Stimulated activated CD4-positive, alpha-beta T cell treated with anti-CD3 and anti-CD28 coated beads, Interleukin-15, amount 100 ng/mL, for 48 hours (primary cell): ENCODE measurements at regions not wholly inside any gene's neighbourhood (a gene's known extent, or its start where the extent isn't known, plus 50 kb on each side); places are given as distances from the start of the nearest gene placed in this dataset.

ENCODE experiments used
- DNase-seq, 2 donors: peaks; one replicate each; pipeline ENCODE4 v3.0.0-alpha.2; 2020; ENCODE audit warnings: low read depth in 2 of 2

DNA sequence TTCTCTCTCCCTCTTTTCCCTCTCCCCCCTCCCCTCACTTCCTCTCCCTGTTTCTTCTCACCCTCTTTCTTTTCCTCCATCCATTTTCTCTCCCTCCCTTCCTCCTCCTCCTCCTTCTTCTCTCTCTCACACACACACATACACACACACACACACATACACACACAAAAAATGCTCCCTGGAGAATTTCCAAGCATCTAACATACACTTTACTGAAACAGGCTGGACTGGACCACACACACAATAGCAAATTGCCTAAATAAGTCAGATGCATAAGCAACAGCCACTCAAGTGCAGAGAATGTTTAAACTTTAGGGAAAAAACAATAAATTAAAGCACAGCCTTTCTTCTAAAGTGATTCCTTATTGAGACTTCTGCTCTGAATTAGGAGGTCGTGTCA lies 267.7 kb downstream of the FGFR2 start:
- DNase-seq, result no peak

- no peak for DNase-seq
Observed at GRCh38 chr10:121332353-121332752, 265.9 kb downstream of the FGFR2 start.

DNA sequence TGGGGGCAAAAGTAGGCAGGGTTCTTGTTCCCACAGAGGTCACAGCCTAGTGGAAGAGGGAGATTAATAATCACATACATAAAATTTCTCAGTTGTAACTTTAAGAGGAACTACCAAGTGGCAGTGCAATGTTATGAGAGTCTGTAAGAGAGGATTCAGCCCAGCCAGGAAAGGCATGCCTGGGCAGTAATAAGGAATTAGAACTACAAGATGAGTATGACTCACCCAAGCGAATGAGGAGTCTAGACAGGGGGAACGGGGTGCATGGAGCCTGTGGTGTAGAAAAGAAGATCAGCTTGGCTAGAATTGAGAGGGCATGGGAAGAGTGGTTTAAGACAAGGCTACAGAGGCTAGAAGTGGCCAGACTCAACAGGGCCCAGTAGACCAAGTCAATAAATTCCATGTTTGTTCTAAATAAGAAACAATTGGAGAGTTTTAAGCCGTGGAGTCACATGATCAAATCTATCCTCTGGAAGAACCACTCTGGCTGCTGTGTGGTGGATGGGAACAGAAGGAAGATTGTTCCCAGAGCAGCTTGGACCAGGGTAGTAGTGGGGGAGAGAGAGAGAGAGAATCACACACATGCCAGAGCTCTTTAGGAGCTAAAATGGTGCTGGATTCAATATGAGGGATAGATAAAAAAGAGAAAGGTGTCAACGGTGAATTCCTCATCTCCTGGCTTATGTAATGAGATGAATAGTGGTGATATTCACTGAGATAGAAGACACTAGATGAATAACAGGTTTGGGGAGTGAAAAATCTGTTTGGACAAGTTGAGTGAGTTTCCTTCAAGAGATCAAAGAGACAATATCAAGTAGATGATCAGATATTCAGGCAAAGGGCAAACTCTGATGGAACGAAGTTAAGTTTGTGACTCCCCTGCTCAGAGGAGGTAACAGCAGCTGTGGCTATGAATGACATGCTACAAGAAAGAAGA lies 265.1 kb downstream of the FGFR2 start:
- no peak for DNase-seq

- no peak for DNase-seq
Observed at GRCh38 chr10:121335386-121335925, 262.8 kb downstream of the FGFR2 start.

DNA sequence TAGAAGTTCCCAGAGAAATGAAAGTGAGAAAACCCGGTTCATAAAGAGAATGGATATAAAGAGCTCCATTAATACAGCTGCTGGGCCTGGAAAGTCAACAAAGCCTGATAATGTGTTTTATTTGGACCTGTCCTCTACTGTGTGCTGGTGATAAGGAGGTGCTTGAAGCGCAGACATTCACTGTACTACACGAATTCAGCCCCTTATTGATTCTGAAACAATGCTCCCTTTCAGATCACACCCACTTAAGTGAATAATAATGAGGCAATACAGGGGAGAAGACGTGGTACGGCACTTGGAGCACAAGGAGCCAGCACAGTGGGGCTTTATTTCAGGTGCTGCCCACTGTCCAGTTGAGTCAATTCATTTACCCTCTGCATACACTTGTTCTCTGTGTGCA lies 260.8 kb downstream of the FGFR2 start:
- no peak for DNase-seq

GRCh38 chr10:121338206-121338980 lies 259.9 kb downstream of the FGFR2 start:
- no peak for DNase-seq

DNA sequence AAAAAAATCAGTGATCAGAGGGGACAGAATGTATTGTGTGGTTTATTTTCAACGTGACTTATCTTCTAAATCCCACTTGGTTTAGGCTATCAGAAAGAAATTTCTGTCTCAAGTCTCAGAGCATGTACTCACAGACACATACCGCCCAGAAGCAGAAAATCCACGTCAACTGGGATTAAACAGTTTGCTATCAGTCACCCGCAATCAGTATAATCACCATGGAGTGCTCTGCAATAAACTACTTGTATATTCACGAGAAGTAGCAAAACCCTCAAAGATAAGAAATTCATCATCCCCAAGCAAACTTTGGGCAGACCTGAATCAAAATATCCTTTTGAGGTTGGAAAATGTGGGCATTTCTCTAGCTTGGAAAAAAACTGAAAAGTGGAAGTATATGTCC lies 259.1 kb downstream of the FGFR2 start:
- DNase-seq, result no peak

GRCh38 chr10:121340271-121340831 lies 257.9 kb downstream of the FGFR2 start:
- no peak for DNase-seq

DNA sequence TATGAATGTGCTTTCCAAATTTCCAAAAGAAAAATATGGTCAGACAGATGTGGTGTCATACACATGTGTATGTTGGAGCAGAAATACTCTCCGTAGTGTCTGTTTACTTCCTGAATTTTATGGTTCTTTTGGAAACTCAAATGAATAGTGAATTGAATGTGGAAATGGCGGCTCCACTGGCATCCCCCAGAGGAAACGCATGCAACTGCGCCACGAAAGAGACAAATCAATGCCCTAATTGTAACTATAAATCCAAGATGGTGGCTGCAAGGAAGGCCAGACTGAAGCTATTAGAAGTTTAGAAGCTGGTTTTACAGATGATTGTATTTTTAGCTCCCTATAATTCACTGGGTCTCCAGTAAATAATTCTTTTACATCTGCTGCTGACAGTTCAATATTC lies 246.7 kb downstream of the FGFR2 start:
- no peak for DNase-seq

DNA sequence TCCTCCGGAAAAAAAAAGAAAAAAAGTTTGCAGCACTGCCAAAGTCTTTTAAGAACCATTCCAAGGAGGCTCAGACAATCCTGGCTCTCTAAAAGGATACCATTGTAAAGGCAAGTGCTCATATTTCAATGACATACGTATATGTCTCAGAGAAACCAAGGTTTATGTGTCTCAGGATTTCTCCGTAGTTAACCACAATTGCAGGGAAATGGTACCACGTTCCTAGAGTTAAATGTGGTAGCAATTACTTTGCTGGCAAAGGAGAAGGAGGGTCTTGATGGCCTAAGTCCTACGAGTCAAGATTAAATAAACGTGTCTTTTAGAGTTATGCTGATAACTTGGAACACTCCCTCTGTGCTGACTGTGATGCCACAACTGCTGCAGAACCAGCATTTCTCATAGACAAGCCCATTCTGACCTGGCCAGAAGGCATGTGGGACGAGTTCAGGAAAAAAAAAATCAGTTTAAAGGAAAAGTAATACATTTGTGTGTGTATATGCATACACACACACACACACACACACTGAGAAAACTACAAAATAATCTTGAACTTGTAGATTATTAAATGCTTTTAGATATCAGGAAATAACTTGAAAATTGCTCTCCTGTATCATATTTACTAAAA lies 245.9 kb downstream of the FGFR2 start:
- no peak for DNase-seq

- DNase-seq, result no peak
Observed at GRCh38 chr10:121355161-121355560, 243.1 kb downstream of the FGFR2 start.

DNA sequence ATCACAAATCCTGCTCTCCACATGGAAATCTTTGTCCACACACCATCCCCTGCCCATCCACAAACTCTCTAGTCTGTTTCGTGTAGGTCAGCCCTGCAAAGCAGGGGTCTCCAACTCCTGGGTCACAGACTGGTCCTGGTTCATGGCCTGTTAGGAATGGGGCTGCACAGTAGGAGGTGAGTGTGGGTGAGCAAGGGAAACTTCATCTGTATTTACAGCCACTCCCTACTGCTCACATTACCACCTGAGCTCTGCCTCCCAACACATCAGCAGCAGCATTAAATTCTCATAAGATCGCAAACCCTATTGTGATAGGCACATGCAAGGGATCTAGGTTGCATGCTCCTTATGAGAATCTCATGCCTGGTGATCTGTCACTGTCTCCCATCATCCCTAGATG lies 242.1 kb downstream of the FGFR2 start:
- DNase-seq, result no peak

DNA sequence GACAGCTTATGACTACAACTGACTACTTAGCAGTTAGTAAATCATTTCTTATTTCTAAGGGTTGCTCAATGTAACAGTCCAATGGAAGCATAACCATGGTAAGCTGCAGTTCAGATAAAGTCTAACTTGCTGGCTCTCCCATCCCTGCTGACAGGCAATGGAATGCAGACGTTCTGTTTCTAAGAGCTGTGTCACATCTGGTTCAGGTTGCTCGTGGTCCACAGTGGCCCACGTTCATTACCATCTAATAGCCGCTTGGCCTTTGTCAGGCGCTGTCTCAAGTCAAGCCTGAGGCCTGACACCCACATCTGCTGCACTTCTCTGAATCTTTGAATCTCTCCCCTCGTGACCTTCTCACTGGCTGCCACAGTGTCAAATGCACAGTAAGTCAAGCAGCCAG lies 240.8 kb downstream of the FGFR2 start:
- no peak for DNase-seq

GRCh38 chr10:121362026-121362425 lies 236.2 kb downstream of the FGFR2 start:
- DNase-seq, result no peak

DNA sequence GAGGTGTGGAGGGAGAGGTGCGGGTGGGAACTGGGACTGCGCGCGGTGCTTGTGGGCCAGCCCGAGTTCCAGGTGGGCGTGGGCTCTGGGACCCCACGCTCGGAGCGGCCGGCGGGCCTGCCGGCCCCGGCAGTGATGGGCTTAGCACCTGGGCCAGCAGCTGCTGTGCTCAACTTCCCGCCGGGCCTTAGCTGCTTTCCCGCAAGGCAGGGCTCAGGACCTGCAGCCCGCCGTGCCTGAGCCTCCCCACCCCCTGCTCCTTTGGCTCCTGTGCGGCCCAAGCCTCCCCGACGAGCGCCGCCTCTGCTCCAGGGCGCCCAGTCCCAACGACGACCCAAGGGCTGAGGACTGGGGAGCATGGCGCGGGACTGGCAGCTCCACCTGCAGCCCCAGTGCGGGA lies 232.7 kb downstream of the FGFR2 start:
- DNase-seq, result no peak

DNA sequence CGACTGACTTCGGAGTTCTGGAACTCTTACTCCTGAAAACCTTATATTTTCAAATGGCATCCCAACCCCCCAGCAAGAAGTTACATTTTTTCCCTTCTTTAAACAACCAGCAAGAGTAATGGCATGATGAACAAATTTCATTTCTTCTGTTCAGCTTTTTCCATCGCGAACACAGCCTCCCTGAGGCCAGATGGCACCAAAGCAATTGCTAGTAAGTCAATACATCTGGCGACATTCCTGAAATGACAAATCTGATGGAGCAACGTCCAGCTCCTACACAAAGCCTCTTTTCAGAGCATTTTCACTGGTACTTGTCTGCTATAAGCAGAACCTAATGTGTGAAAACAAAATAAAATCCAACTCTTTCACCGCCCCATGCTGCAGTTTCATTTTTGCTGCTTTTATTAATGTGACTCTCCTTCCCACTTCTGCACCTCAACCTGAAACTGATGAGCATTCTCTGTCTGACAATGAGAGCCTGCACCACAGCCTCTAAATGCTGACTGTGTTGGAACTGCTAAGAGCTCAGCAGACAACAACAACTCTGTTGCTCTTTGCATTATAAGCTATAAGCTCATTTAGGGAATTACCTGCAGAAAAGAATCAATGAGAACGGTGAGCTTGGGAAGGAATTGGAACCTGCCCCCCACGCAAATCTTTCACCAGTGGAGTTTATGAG lies 229.8 kb downstream of the FGFR2 start:
- no peak for DNase-seq

DNA sequence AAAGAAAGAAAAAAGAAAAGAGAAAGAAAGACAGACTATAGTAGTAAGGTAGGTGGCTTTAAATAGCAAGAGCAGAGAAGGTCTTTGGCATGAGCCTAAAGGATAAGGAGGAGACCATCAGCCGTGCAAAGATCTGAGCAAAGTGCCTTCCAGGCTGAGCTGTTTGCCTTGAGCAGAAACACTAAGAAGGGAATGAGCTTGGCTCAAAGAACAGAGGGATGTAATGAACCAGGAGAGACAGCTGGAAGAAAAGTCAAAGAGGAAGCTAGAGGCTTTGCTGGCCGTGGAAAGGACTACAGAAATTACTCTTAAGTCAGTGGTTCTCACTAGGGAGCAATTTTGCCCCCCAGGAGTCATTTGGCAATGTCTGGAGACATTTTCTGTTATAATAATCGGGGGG lies 228.6 kb downstream of the FGFR2 start:
- DNase-seq, result no peak

DNA sequence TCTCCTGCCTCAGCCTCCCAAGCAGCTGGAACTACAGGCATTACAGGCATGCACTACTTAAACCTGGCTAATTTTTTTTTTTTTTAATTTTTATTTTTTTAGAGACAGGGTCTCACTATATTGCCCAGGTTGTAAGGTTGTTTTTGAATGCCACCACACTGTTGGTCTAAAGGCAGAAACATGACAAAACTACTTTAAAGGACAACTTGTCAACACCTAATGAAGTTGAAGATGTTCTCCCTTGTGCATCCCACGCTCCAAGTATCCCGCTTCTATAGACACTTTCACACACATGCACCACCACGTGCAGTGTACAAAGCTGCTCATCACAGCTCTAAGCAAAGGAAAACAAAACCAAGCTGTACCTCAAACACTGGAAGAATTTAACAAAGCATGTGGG lies 226.4 kb downstream of the FGFR2 start:
- no peak for DNase-seq

DNA sequence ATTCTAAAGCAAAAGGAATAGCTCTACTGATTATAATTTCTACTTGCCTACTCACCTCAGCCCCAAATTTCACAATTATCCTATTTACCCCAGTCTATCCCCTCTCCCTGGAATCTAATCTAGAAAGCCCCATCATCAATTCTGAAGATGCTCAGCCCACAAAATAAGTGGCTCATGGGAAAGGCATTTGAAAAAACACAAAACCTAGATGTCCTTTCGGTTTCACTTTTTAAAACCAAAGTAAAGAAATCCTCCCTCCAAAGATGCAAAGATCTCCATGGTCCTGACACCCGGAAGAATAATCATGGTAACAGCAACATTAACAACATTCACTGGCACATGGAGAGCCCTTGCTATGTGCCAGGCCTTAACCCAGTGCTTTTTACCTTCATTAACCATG lies 224.8 kb downstream of the FGFR2 start:
- no peak for DNase-seq

DNA sequence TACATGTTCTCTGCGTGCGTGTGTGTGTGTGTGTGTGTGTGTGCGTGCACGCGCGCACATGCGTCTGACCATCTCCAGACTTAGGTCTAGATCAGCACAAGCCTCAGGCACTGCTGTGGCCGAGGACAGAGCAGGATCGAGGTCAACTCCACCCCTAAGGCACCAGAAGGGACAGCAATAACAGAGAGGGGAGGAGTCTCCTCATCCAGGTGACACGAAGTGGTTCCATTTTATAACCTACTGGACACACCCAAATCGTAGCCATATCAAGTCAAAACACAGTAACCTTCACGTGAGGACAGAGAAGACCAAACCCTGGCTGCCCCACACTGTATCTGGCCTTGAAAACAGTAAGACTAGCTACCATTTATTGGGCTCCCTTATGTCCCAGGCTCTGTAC lies 224.1 kb downstream of the FGFR2 start:
- no peak for DNase-seq

DNA sequence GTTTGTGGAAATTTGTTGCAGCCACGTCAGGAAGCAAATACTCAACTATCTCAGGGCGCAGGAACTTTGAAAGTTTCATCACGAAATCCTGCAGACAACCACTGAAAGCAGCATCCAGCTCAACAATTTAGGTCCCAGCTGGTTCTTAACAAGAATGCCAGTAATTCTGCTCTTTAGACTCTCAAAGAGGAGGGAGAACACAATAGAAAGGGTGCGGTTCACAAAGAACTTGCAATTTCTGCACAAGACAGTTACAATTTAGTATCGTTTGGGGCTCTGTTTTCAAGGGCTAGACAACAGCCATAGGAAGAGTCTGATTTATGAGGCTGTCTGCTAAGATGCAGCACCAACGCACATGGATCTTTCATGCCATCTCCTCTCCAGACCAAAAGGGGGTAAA lies 223.1 kb downstream of the FGFR2 start:
- DNase-seq, result no peak
